ENCODE measurements at regions not wholly inside any gene's neighbourhood (a gene's known extent, or its start where the extent isn't known, plus 50 kb on each side); places are given as distances from the start of the nearest gene placed in this dataset.

GRCh38 chr1:63033211-63033610, 249.3 kb downstream of the ATG4C start:
- no peak for TF ChIP-seq CTCF (IDR thresholded peaks at IDR 0.05; ENCODE audit: low read depth, low read length)
- DNase-seq (ENCODE audit: extremely low read depth, low read depth), result no peak

- TF ChIP-seq CTCF (IDR thresholded peaks at IDR 0.05; ENCODE audit: low read depth, low read length), result no peak
These were observed 250.3 kb downstream of the ATG4C start for GRCh38 chr1:63034256-63034655.

GRCh38 chr1:63038586-63038985, 254.7 kb downstream of the ATG4C start:
- DNase-seq (ENCODE audit: extremely low read depth, low read depth), result no peak
- no peak for TF ChIP-seq CTCF (IDR thresholded peaks at IDR 0.05; ENCODE audit: low read depth, low read length)

More at GRCh38 chr1:63034256-63034655, 250.3 kb downstream of the ATG4C start:
- DNase-seq (ENCODE audit: extremely low read depth, low read depth), result no peak

- no peak for TF ChIP-seq CTCF (IDR thresholded peaks at IDR 0.05; ENCODE audit: low read depth, low read length)
- DNase-seq (ENCODE audit: extremely low read depth, low read depth), result no peak
These were observed 257.7 kb downstream of the ATG4C start for GRCh38 chr1:63041660-63042059.

- DNase-seq (ENCODE audit: extremely low read depth, low read depth), result no peak
- no peak for TF ChIP-seq CTCF (IDR thresholded peaks at IDR 0.05; ENCODE audit: low read depth, low read length)
These were observed 258.3 kb downstream of the ATG4C start for GRCh38 chr1:63042278-63042677.

GRCh38 chr1:63046539-63046938, 262.6 kb downstream of the ATG4C start:
- DNase-seq (ENCODE audit: extremely low read depth, low read depth), result no peak

GRCh38 chr1:63049135-63049534, 265.2 kb downstream of the ATG4C start:
- no peak for DNase-seq (ENCODE audit: extremely low read depth, low read depth)

More at GRCh38 chr1:63046539-63046938, 262.6 kb downstream of the ATG4C start:
- TF ChIP-seq CTCF (IDR thresholded peaks at IDR 0.05; ENCODE audit: low read depth, low read length), result no peak

More at GRCh38 chr1:63049135-63049534, 265.2 kb downstream of the ATG4C start:
- TF ChIP-seq CTCF (IDR thresholded peaks at IDR 0.05; ENCODE audit: low read depth, low read length), result no peak

All from AG09319 (cell line).